Tibial nerve (tissue), 4 donors: ENCODE measurements at regions not wholly inside any gene's neighbourhood (a gene's known extent, or its start where the extent isn't known, plus 50 kb on each side); places are given as distances from the start of the nearest gene placed in this dataset.

Experiments
- CTCF ChIP-seq, 5 experiments: fragments of 200-600 bp in 3 of 5; fragments of 450-650 bp in 2 of 5; sonication (generic) in 3 of 5; IDR thresholded peaks; one replicate each; pipeline ENCODE4 v1.5.1; 2016 to 2019; ENCODE audit warnings: antibody characterized with exemption in 5 of 5, mild to moderate bottlenecking in 3 of 5, moderate library complexity in 2 of 5
- EP300 ChIP-seq, 2 donors: sonication (generic); formaldehyde crosslinking; IDR thresholded peaks; one replicate each; pipeline ENCODE4 v1.6.1; 2017; ENCODE audit warnings: antibody characterized with exemption in 2 of 2, mild to moderate bottlenecking in 1 of 2

DNA sequence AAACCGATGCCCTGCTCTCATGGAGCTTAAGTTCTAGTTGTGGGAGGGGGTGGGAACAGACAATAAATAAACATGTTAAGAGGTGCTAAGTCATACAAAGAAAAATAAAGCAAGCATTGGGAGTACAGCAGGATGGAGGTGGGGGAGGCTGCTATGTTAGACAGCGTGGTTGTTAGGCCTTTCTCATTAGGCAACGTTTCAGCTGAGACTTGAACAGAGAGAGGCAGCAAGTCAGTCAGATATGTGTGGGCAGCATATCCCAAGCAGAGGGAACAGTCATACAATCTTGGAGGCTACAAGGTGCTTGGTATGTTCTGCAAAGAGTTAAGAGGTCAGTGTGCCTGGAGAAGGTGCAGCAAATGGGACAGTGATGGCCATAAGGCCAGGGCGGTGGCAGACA is 97.7 kb upstream of the CCDC196 start:
- TF ChIP-seq CTCF (IDR thresholded peaks at IDR 0.05) (no peak), EP300 (IDR thresholded peaks at IDR 0.05) (no peak)
